ENCODE measurements at regions not wholly inside any gene's neighbourhood (a gene's known extent, or its start where the extent isn't known, plus 50 kb on each side); places are given as distances from the start of the nearest gene placed in this dataset.
"Not testable (repeated sequence)": the region's sequence is repeated elsewhere in the genome, so short reads cannot be mapped to it uniquely, and the experiment has no call there.

- DNase-seq, result no peak
Observed at GRCh38 chr7:132029369-132030085, 473.1 kb upstream of the PODXL start.

GRCh38 chr7:132028144-132028920, 471.9 kb upstream of the PODXL start:
- DNase-seq, result no peak

DNA sequence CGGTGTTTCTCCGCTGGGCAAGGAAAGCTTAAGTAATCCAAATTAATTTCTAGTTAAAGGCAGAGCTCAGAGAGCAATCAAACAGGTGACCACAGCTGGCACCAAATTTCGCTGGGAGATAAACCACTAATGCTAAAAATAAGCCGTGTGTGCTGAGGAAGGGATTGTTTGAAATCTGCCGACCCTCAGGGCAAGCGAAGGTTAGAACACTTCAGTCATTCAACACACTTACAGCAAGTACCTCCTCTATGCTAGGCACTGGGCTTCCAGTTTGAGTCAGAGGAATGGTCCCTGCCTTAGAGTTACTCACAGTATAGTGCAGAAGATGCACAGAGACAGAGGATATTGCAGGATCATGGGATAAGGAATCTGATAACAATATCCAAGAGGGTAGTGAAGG, 467.9 kb upstream of the PODXL start:
- DNase-seq, result no peak

- DNase-seq, result no peak
Observed at GRCh38 chr7:132023466-132023865, 467.0 kb upstream of the PODXL start.

DNA sequence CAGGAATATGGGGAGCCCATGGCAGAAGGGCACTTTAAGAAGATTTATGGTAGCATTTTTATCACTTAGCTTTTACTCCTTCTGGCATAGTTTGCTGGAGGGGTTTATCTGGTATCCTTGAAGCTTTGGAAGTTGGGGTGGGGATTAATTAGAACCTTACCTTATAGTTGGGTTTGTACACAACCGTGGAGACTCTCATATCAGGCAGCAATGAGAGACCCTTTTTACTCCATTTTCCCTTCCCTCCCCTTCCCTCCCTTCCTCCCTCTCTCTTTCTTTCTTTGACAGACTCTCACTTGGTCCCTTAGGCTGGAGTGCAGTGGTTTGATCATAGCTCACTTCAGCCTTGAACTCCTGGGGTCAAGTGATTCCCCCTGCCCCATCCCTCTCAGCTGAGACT, 465.8 kb upstream of the PODXL start:
- no peak for DNase-seq

DNA sequence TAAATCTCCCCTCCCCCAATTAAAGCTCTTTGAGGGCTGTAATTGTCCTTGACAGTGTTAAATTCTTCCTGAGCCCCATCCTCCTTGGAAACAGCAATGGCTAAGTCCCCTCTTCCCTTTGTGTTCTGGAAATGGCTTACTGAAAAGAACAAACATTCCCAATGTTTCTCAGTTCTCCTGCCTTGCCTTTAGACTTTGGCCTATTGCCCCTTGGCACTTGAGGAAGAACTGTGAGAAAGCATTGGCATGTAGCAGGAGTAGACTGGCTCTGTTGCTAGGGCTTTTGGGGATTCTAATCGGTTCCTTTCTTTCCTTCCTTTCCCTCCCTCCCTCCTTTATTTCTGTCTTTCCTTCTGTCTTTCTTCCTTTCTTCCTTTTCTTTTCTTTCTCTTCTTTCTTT, 463.3 kb upstream of the PODXL start:
- no peak for DNase-seq

GRCh38 chr7:132009778-132010177, 453.4 kb upstream of the PODXL start:
- no peak for DNase-seq

DNA sequence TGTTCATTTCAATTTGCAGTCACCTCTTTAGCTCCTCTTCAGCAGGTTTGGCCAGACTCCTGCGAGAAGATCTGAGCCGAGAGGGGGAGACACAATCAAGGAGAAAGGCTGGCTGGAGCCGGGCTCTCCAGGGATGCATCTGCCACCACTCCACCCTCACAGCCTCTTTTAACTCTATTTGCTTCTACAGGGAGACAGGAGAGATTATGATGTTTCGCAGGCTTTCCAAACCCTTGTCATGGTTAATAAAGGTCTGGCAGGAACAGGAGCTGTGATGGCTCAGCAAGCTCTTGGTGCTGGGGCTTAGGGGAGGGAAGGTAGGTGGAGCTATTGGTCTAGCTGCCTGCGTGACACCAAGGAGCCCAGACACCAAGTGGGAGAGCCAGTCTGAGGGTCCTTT, 448.1 kb upstream of the PODXL start:
- DNase-seq, result no peak

GRCh38 chr7:132002343-132002968, 446.0 kb upstream of the PODXL start:
- DNase-seq, result no peak

DNA sequence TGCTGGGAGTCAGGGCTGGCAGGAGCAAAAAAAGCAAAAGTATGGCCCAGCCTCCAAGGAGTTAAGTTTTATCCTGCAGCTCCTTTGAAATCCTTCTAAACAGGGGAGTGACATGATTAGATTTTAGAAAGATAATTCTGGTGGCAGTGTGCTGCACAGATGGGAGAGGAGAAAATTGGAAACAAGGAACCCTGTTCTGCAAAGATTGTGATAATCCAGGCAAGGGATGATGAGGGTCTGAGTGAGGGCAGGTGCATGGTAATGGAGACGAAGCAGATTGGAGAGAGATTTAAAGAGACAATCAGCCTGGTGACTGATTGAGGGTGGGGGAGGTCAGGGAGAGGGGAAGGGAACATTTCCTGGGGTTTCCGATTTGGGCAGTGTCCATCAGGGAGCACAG, 444.7 kb upstream of the PODXL start:
- DNase-seq, result no peak

GRCh38 chr7:131999193-131999592, 442.8 kb upstream of the PODXL start:
- no peak for DNase-seq

- no peak for DNase-seq
Observed at GRCh38 chr7:131995324-131995723, 438.9 kb upstream of the PODXL start.

DNA sequence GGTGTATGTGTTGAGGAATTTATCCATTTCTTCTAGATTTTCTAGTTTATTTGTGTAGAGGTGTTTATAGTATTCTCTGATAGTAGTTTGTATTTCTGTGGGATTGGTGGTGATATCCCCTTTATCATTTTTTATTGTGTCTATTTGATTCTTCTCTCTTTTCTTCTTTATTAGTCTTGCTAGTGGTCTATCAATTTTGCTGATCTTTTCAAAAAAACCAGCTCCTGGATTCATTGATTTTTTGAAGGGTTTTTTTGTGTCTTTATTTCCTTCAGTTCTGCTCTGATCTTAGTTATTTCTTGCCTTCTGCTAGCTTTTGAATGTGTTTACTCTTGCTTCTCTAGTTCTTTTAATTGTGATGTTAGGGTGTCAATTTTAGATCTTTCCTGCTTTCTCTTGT, 424.6 kb upstream of the PODXL start:
- DNase-seq, result not testable (repeated sequence)

DNA sequence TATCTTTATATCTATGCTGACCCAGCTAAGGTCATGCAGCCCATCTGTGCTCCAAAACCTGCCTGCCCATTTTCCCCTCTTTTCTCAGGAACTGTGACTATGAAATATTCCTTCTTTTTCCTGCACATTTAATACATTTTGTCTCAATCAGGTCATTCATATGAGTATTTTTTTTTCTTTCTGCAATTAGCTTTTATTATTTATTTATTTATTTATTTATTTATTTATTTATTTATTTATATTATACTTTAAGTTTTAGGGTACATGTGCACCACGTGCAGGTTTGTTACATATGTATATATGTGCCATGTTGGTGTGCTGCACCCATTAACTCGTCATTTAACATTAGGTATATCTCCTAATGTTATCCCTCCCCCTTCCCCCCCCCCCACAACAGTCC, 421.7 kb upstream of the PODXL start:
- not testable (repeated sequence) for DNase-seq

- no peak for DNase-seq
Observed at GRCh38 chr7:131976411-131976810, 420.0 kb upstream of the PODXL start.

- DNase-seq, result no peak
Observed at GRCh38 chr7:131974671-131975070, 418.2 kb upstream of the PODXL start.

DNA sequence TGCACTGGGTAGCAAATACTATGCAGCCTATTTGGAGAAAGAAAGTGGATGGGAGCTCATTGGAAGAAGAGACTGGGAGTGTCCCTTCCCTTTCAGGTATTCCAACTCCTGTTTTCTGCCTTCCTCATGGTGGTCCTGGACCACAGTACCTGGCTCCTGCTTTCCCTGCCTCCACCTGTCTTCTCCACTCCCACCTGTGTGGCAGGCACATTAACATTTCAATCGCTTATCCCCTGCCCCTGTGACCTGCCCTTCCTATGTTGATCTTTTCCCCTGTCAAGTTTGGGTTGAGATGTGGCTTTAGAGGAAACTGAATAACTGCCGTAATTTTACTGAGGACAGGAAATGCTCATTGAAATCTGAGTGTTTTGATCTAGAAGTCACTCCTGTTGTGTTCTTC, 415.8 kb upstream of the PODXL start:
- no peak for DNase-seq

DNA sequence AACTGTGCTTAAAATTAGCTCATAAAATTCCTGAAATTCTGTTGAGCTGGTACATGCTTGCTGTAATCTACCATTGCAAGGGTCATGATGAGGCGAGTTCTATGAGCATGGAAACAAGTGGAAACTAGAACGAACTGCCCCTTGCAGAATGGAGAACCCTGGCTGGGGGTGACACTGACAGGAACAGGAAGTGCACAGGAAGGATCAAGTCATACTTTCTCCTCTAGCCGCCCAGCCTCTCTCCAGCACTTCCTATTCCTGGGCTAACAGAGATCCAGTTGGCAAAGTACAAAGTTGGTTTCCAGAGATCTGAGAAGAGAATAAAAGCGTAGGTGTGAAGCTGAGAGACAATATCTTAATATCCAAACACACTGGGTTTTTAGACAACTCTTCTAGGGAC, 414.2 kb upstream of the PODXL start:
- no peak for DNase-seq

GRCh38 chr7:131969560-131969959, 413.1 kb upstream of the PODXL start:
- DNase-seq, result no peak

GRCh38 chr7:131967216-131967730, 410.8 kb upstream of the PODXL start:
- DNase-seq, result no peak

GRCh38 chr7:131964203-131964602, 407.8 kb upstream of the PODXL start:
- DNase-seq, result no peak

GRCh38 chr7:131961054-131961680, 404.7 kb upstream of the PODXL start:
- no peak for DNase-seq

DNA sequence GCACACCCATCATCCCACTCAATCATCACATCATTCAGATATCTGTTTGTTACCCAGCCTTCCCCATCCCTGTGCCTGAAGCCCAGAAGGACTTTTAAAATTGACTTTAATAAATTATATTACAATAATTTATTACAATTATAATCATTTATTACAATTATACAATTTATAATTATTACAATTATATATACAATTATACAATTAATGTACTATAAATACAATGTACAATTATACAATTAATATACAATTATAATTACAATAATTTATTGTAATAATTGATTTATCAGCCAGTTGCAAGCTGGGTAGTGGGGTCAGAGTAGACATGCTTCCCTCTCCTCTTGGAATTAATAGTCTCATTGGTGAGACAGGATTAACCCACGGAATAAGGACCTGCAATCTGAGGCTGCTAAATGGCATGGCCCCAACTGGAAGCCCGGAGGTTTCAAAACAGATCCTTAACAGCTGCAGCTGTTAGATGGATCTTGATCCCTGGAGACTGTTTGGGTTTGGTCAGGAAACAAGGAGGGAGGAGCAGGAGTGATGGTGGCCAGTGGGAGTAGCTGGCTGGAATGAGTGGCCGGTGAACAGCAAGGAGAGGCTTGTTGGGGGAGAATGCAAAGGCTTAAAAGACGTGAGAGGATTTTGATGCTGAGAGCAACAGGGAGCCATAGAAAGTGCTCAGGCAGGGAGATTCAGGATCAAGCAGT, 402.8 kb upstream of the PODXL start:
- DNase-seq, result no peak

Measured in RPMI8226 (cell line).